Esophagus squamous epithelium (tissue), 5 donors: ENCODE measurements at regions not wholly inside any gene's neighbourhood (a gene's known extent, or its start where the extent isn't known, plus 50 kb on each side); places are given as distances from the start of the nearest gene placed in this dataset.

Experiments
- DNase-seq: peaks from one replicate; lab custom pipeline; 2025; lab: John Stamatoyannopoulos, UW
- H3K27ac ChIP-seq, 4 donors: fragments of 200-600 bp; sonication (generic); one replicate each; pipeline ENCODE4 v1.5.1; 2016 to 2019; ENCODE audit warnings: mild to moderate bottlenecking in 1 of 4
- H3K27me3 ChIP-seq, 4 donors: fragments of 200-600 bp; sonication (generic); 1 replicate in 3 of 4; 2 replicates in 1 of 4; pipeline versions ENCODE4 v1.5.1 to v1.6.0; 2017 to 2021; ENCODE audit warnings: antibody characterized with exemption in 1 of 4
- H3K36me3 ChIP-seq, 3 donors: fragments of 200-600 bp; sonication (generic); one replicate each; pipeline ENCODE4 v1.5.1; 2016 to 2019
- H3K4me1 ChIP-seq, 3 donors: fragments of 200-600 bp; sonication (generic); one replicate each; pipeline ENCODE4 v1.5.1; 2017 to 2019
- H3K4me3 ChIP-seq, 4 donors: fragments of 200-600 bp; sonication (generic); 1 replicate in 3 of 4; 2 replicates in 1 of 4; pipeline ENCODE4 v1.5.1; 2016 to 2019; ENCODE audit warnings: mild to moderate bottlenecking in 2 of 4, moderate library complexity in 1 of 4
- H3K9me3 ChIP-seq, 3 donors: fragments of 200-600 bp; sonication (generic); one replicate each; pipeline ENCODE4 v1.5.1; 2016 to 2019
- CTCF ChIP-seq, 6 experiments: fragments of 450-650 bp in 4 of 6; fragments of 200-600 bp in 2 of 6; sonication (generic) in 2 of 6; IDR thresholded peaks; one replicate each; pipeline ENCODE4 v1.5.1; 2016 to 2019; ENCODE audit warnings: antibody characterized with exemption in 6 of 6, mild to moderate bottlenecking in 4 of 6, moderate library complexity in 4 of 6
- POLR2A ChIP-seq, 4 donors: fragments of 450-650 bp; IDR thresholded peaks; one replicate each; pipeline ENCODE4 v1.6.1; 2017; ENCODE audit warnings: antibody characterized with exemption in 4 of 4, mild to moderate bottlenecking in 4 of 4, moderate library complexity in 3 of 4
- WGBS, 2 donors: methylation state at CpG; one replicate each; pipeline ENCODE4 v1.1.5; 2018; 5-methylcytosine and 5-hydroxymethylcytosine counted together
- intact Hi-C: fragments of 100-400 bp; cut with DNase I; formaldehyde crosslinking; loops from one replicate; pipeline ENCODE4 v1.15.0; 2022
- donor health status: DM: yes; HTN: yes; CAD: no.

GRCh38 chr1:193574913-193575312, 388.5 kb upstream of the B3GALT2 start:
- H3K4me1 ChIP-seq = no peaks in the 10 kb centered on the region
- TF ChIP-seq POLR2A (IDR thresholded peaks at IDR 0.05) (no peak), CTCF (IDR thresholded peaks at IDR 0.05) (no peak)
- H3K27me3 ChIP-seq = no peaks in the 10 kb centered on the region
- intact Hi-C loops = no loop called here
- no peaks in the 10 kb centered on the region for H3K36me3 ChIP-seq
- H3K9me3 ChIP-seq = no peaks in the 10 kb centered on the region
- DNase-seq = no peak
- H3K27ac ChIP-seq = no peak overlapping the region
- no peak overlapping the region for H3K4me3 ChIP-seq

GRCh38 chr1:193569983-193570269, 383.5 kb upstream of the B3GALT2 start:
- intact Hi-C loops = no loop called here
- no peak for DNase-seq
- no peaks in the 10 kb centered on the region for H3K36me3 ChIP-seq

GRCh38 chr1:193569096-193569982, 382.9 kb upstream of the B3GALT2 start:
- Histone ChIP-seq H3K9me3 (no peaks in the 10 kb centered on the region), H3K4me1 (no peaks in the 10 kb centered on the region), H3K27ac (peak overlapping the region in 1 of 4 donors; percentile 24), H3K4me3 (no peak overlapping the region), H3K36me3 (no peaks in the 10 kb centered on the region), H3K27me3 (no peaks in the 10 kb centered on the region)
- no peak for DNase-seq
- WGBS, 2 donors = 25 to 38% methylated on average over 1 of the region's 1 CpG
- intact Hi-C loops = no loop called here
- TF ChIP-seq CTCF (IDR thresholded peaks at IDR 0.05) (no peak), POLR2A (IDR thresholded peaks at IDR 0.05) (no peak)

More at GRCh38 chr1:193569983-193570269, 383.5 kb upstream of the B3GALT2 start:
- no peaks in the 10 kb centered on the region for H3K9me3 ChIP-seq
- TF ChIP-seq CTCF (IDR thresholded peaks at IDR 0.05) = no peak
- no peak for TF ChIP-seq POLR2A (IDR thresholded peaks at IDR 0.05)
- H3K4me3 ChIP-seq = no peak overlapping the region
- no peaks in the 10 kb centered on the region for H3K4me1 ChIP-seq
- peak overlapping the region in 1 of 4 donors; percentile 24 for H3K27ac ChIP-seq
- no peaks in the 10 kb centered on the region for H3K27me3 ChIP-seq

- DNase-seq = no peak
- Histone ChIP-seq H3K27ac (no peak overlapping the region), H3K9me3 (no peaks in the 10 kb centered on the region), H3K4me3 (no peak overlapping the region), H3K4me1 (no peaks in the 10 kb centered on the region), H3K27me3 (no peaks in the 10 kb centered on the region), H3K36me3 (no peaks in the 10 kb centered on the region)
- 38 to 43% methylated on average over 1 of the region's 1 CpG for WGBS, 2 donors
- TF ChIP-seq CTCF (IDR thresholded peaks at IDR 0.05) = no peak
- no peak for TF ChIP-seq POLR2A (IDR thresholded peaks at IDR 0.05)
- intact Hi-C loops = no loop called here
Observed at GRCh38 chr1:193568512-193568911, 382.1 kb upstream of the B3GALT2 start.

- WGBS, 2 donors = 74 to 79% methylated on average over 3 of the region's 3 CpGs
- DNase-seq = no peak
- Histone ChIP-seq H3K4me1 (no peaks in the 10 kb centered on the region), H3K9me3 (no peaks in the 10 kb centered on the region), H3K27me3 (no peaks in the 10 kb centered on the region), H3K27ac (no peak overlapping the region), H3K36me3 (no peaks in the 10 kb centered on the region), H3K4me3 (no peak overlapping the region)
- intact Hi-C loops = no loop called here
- TF ChIP-seq POLR2A (IDR thresholded peaks at IDR 0.05) (no peak), CTCF (IDR thresholded peaks at IDR 0.05) (no peak)
Observed at GRCh38 chr1:193567937-193568336, 381.5 kb upstream of the B3GALT2 start.
